Spleen (tissue), 11 donors: ENCODE measurements at regions not wholly inside any gene's neighbourhood (a gene's known extent, or its start where the extent isn't known, plus 50 kb on each side); places are given as distances from the start of the nearest gene placed in this dataset.

ENCODE experiments used
- DNase-seq: peaks from one replicate; pipeline ENCODE4 v3.0.0-alpha.2; 2020
- H3K27ac ChIP-seq, 8 donors: fragments of 200-600 bp; sonication (generic) in 7 of 8; 1 replicate in 4 of 8; 2 replicates in 4 of 8; pipeline versions ENCODE4 v1.5.0 to v1.8.0; 2016 to 2021; ENCODE audit warnings: inconsistent platforms in 4 of 8, mild to moderate bottlenecking in 4 of 8, moderate library complexity in 1 of 8
- H3K27me3 ChIP-seq, 7 donors: fragments of 200-600 bp; sonication (generic) in 6 of 7; replicated peaks in 1 of 7; 1 replicate in 4 of 7; 2 replicates in 3 of 7; pipeline versions ENCODE4 v1.5.0 to v1.8.0; 2016 to 2021; ENCODE audit warnings: inconsistent platforms in 3 of 7, mild to moderate bottlenecking in 1 of 7
- H3K36me3 ChIP-seq, 6 donors: fragments of 200-600 bp; sonication (generic) in 5 of 6; 1 replicate in 4 of 6; 2 replicates in 2 of 6; pipeline versions ENCODE4 v1.5.0 to v1.8.0; 2016 to 2021; ENCODE audit warnings: inconsistent platforms in 2 of 6
- H3K4me1 ChIP-seq, 6 donors: fragments of 200-600 bp; sonication (generic) in 5 of 6; 1 replicate in 3 of 6; 2 replicates in 3 of 6; pipeline versions ENCODE4 v1.5.0 to v1.8.0; 2016 to 2021; ENCODE audit warnings: inconsistent platforms in 3 of 6
- H3K4me3 ChIP-seq, 8 donors: fragments of 200-600 bp; sonication (generic) in 7 of 8; 1 replicate in 4 of 8; 2 replicates in 4 of 8; pipeline versions ENCODE4 v1.5.0 to v1.8.0; 2016 to 2021; ENCODE audit warnings: inconsistent platforms in 4 of 8, mild to moderate bottlenecking in 4 of 8, moderate library complexity in 2 of 8
- H3K9me3 ChIP-seq, 8 donors: fragments of 200-600 bp; sonication (generic) in 7 of 8; 1 replicate in 4 of 8; 2 replicates in 4 of 8; pipeline versions ENCODE4 v1.5.0 to v1.8.0; 2016 to 2021; ENCODE audit warnings: inconsistent platforms in 4 of 8
- CTCF ChIP-seq, 11 experiments: fragments of 200-600 bp in 7 of 11; fragments of 450-650 bp in 4 of 11; sonication (generic) in 4 of 11; IDR thresholded peaks in 8 of 11; conservative IDR thresholded peaks in 3 of 11; 1 replicate in 7 of 11; 2 replicates in 4 of 11; pipeline versions ENCODE4 v1.4.0 to v1.8.0; 2016 to 2021; ENCODE audit warnings: antibody characterized with exemption in 11 of 11, inconsistent platforms in 4 of 11, mild to moderate bottlenecking in 1 of 11
- POLR2A ChIP-seq, 3 donors: fragments of 450-650 bp; IDR thresholded peaks; one replicate each; pipeline ENCODE4 v1.5.1; 2017; ENCODE audit warnings: antibody characterized with exemption in 3 of 3, mild to moderate bottlenecking in 1 of 3
- POLR2AphosphoS5 ChIP-seq, 3 donors: sonication (generic); formaldehyde crosslinking; IDR thresholded peaks; one replicate each; pipeline ENCODE4 v1.5.1; 2017; ENCODE audit warnings: antibody characterized with exemption in 3 of 3
- WGBS, 5 donors: extraction: QIAGEN DNeasy Blood & Tissue Kit in 3 of 5; methylation state at CpG; one replicate each; pipeline versions ENCODE4 v1.1.5 to v1.1.7; 2013 to 2018; 5-methylcytosine and 5-hydroxymethylcytosine counted together
- intact Hi-C: fragments of 100-400 bp; cut with DNase I; formaldehyde crosslinking; loops from one replicate; pipeline ENCODE4 v1.15.0; 2023; ENCODE audit warnings: low total_unique reads
- donor health status: healthy with polysubstance abuse.
- donor health status: DM: no; HTN: no; CAD: no; lungs with moderate emphysema.
- donor health status: DM: no; HTN: no; CAD: no.
- donor health status: Bipolar disorder and iron deficiency.
- donor health status: healthy.
- donor health status: DM: no; HTN: no; CAD: no.
- donor health status: DM: yes; HTN: yes; CAD: no.

- no peaks in the 10 kb centered on the region for H3K36me3 ChIP-seq
- TF ChIP-seq POLR2AphosphoS5 (IDR thresholded peaks at IDR 0.05) = no peak
- TF ChIP-seq CTCF (IDR thresholded peaks at IDR 0.05 in 8 of 11, conservative IDR thresholded peaks at IDR 0.05 in 3 of 11) = no peak
- no peak for TF ChIP-seq POLR2A (IDR thresholded peaks at IDR 0.05)
- 48 to 74% (median 69%) methylated on average over 3 of the region's 3 CpGs for WGBS, 5 donors
- peak overlapping the region; percentile 4 to 79 (median 68) for H3K27ac ChIP-seq
- peaks cover 0 to 11% (median 8%) of the 10 kb centered on the region in 8 donors for H3K9me3 ChIP-seq
- peak; percentile 15 for DNase-seq
- no peak overlapping the region for H3K4me3 ChIP-seq
- H3K27me3 ChIP-seq = peaks cover 0 to 7% (median 0%) of the 10 kb centered on the region in 7 donors
- peaks cover 0 to 20% (median 3%) of the 10 kb centered on the region in 6 donors for H3K4me1 ChIP-seq
- intact Hi-C loops = no loop called here
Observed at GRCh38 chr2:236947294-236947693, 138.4 kb upstream of the COPS8 start.

GRCh38 chr2:236947896-236948295, 137.8 kb upstream of the COPS8 start:
- DNase-seq = peak; percentile 39
- Histone ChIP-seq H3K27ac (peak overlapping the region in 7 of 8 donors; percentile 56 to 79 (median 68)), H3K4me3 (no peak overlapping the region), H3K9me3 (peaks cover 0 to 11% (median 8%) of the 10 kb centered on the region in 8 donors), H3K4me1 (peaks cover 0 to 20% (median 3%) of the 10 kb centered on the region in 6 donors), H3K36me3 (no peaks in the 10 kb centered on the region), H3K27me3 (peaks cover 0 to 7% (median 0%) of the 10 kb centered on the region in 7 donors)
- 90 to 97% (median 93%) methylated on average over 9 of the region's 9 CpGs for WGBS, 5 donors
- no peak for TF ChIP-seq POLR2AphosphoS5 (IDR thresholded peaks at IDR 0.05)
- no peak for TF ChIP-seq POLR2A (IDR thresholded peaks at IDR 0.05)
- TF ChIP-seq CTCF (IDR thresholded peaks at IDR 0.05 in 8 of 11, conservative IDR thresholded peaks at IDR 0.05 in 3 of 11) = no peak
- intact Hi-C loops = no loop called here

GRCh38 chr2:236949089-236949905, 136.4 kb upstream of the COPS8 start:
- H3K4me1 ChIP-seq = peaks cover 0 to 20% (median 3%) of the 10 kb centered on the region in 6 donors
- TF ChIP-seq CTCF (IDR thresholded peaks at IDR 0.05 in 8 of 11, conservative IDR thresholded peaks at IDR 0.05 in 3 of 11) (no peak), POLR2AphosphoS5 (IDR thresholded peaks at IDR 0.05) (peak in 2 of 3 donors; percentile 33 to 56), POLR2A (IDR thresholded peaks at IDR 0.05) (no peak)
- peaks cover 0 to 7% (median 0%) of the 10 kb centered on the region in 7 donors for H3K27me3 ChIP-seq
- 76 to 82% (median 77%) methylated on average over 20 of the region's 20 CpGs for WGBS, 5 donors
- DNase-seq = no peak
- H3K36me3 ChIP-seq = no peaks in the 10 kb centered on the region
- no peak overlapping the region for H3K4me3 ChIP-seq
- peaks cover 0 to 11% (median 8%) of the 10 kb centered on the region in 8 donors for H3K9me3 ChIP-seq
- peak overlapping the region in 5 of 8 donors; percentile 56 to 79 (median 68) for H3K27ac ChIP-seq
- intact Hi-C loops = no loop called here

- Histone ChIP-seq H3K4me3 (no peak overlapping the region), H3K4me1 (peaks cover 0 to 11% (median 3%) of the 10 kb centered on the region in 6 donors), H3K36me3 (no peaks in the 10 kb centered on the region), H3K27me3 (peaks cover 0 to 9% (median 0%) of the 10 kb centered on the region in 7 donors), H3K9me3 (peaks cover 0 to 11% (median 8%) of the 10 kb centered on the region in 8 donors), H3K27ac (no peak overlapping the region)
- DNase-seq = no peak
- WGBS, 5 donors = 94 to 96% (median 96%) methylated on average over 3 of the region's 3 CpGs
- TF ChIP-seq CTCF (IDR thresholded peaks at IDR 0.05 in 8 of 11, conservative IDR thresholded peaks at IDR 0.05 in 3 of 11) (no peak), POLR2A (IDR thresholded peaks at IDR 0.05) (no peak), POLR2AphosphoS5 (IDR thresholded peaks at IDR 0.05) (no peak)
- intact Hi-C loops = no loop called here
Observed at GRCh38 chr2:236951830-236952475, 133.7 kb upstream of the COPS8 start.
